ENCODE measurements at regions not wholly inside any gene's neighbourhood (a gene's known extent, or its start where the extent isn't known, plus 50 kb on each side); places are given as distances from the start of the nearest gene placed in this dataset.

GRCh38 chr13:44783994-44784707, 205.1 kb downstream of the NUFIP1 start:
- TF ChIP-seq CTCF (IDR thresholded peaks at IDR 0.05) (no peak), RAD21 (conservative IDR thresholded peaks at IDR 0.05 in 1 of 2, IDR thresholded peaks at IDR 0.05 in 1 of 2) (no peak), EP300 (IDR thresholded peaks at IDR 0.05) (no peak), POLR2AphosphoS2 (conservative IDR thresholded peaks at IDR 0.05; ENCODE audit: low read length) (no peak), POLR2A (IDR thresholded peaks at IDR 0.05; ENCODE audit: low read length) (no peak), REST (IDR thresholded peaks at IDR 0.05) (no peak), ZNF302 (CRISPR knock-in tag; IDR thresholded peaks at IDR 0.05) (no peak), MAX (IDR thresholded peaks at IDR 0.05) (no peak)
